ENCODE measurements at regions not wholly inside any gene's neighbourhood (a gene's known extent, or its start where the extent isn't known, plus 50 kb on each side); places are given as distances from the start of the nearest gene placed in this dataset.

GRCh38 chr2:33927756-33928155 is 328.7 kb upstream of the FAM98A start:
- TF ChIP-seq YY1 (IDR thresholded peaks at IDR 0.05) = no peak
- no peak for TF ChIP-seq CTCF (IDR thresholded peaks at IDR 0.05; ENCODE audit: low read depth, low read length, missing input control)
